GM12865 (cell line): ENCODE measurements at regions not wholly inside any gene's neighbourhood (a gene's known extent, or its start where the extent isn't known, plus 50 kb on each side); places are given as distances from the start of the nearest gene placed in this dataset.

Source experiments
- DNase-seq: peaks from one replicate; pipeline ENCODE4 v3.0.0; 2010; ENCODE audit warnings: low read depth
- H3K4me3 ChIP-seq: 2 replicates; pipeline ENCODE4 v1.5.1; 2011; ENCODE audit warnings: mild to moderate bottlenecking, low read depth, low read length, control low read depth
- TF ChIP-seq, protein P1 (sequence below): IDR thresholded peaks from 2 replicates; pipeline ENCODE4 v1.5.1; 2011; ENCODE audit warnings: low read length, control low read depth, low read depth, inconsistent platforms; ENCODE audit not compliant: insufficient read depth; ENCODE audit errors: missing control alignments

DNA sequence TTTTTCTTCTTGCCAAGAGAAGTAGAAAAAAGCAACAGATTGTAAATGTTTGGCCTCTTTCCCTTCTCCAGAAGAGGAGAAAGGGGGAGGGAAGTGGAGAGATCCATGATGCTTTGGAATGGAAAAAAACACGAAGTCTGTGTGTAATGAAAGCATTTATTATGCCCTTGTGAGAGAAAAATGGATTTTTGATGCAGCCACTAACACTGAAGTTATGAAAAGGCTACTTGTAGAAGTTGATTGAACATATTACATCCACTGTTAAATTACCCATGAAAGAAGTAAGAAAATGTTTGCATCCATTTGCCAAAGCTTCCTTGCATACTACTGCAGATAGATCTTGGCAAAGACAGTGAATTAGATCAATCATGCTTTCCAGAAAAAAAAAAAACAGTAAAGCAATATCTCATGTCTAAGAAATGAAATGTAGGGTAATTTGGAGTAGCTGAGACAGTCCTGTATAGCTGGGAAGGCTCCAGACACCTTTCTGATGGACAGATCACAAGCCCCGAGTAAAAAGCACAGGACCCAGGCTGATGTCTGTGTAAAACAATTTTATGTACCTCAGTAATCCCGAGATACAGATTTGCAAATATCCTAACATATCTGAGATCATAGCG lies 295.5 kb downstream of the PLOD2 start:
- TF ChIP-seq, protein P1, sequence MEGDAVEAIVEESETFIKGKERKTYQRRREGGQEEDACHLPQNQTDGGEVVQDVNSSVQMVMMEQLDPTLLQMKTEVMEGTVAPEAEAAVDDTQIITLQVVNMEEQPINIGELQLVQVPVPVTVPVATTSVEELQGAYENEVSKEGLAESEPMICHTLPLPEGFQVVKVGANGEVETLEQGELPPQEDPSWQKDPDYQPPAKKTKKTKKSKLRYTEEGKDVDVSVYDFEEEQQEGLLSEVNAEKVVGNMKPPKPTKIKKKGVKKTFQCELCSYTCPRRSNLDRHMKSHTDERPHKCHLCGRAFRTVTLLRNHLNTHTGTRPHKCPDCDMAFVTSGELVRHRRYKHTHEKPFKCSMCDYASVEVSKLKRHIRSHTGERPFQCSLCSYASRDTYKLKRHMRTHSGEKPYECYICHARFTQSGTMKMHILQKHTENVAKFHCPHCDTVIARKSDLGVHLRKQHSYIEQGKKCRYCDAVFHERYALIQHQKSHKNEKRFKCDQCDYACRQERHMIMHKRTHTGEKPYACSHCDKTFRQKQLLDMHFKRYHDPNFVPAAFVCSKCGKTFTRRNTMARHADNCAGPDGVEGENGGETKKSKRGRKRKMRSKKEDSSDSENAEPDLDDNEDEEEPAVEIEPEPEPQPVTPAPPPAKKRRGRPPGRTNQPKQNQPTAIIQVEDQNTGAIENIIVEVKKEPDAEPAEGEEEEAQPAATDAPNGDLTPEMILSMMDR = no peak
- DNase-seq = no peak
- no peak overlapping the region for H3K4me3 ChIP-seq

DNA sequence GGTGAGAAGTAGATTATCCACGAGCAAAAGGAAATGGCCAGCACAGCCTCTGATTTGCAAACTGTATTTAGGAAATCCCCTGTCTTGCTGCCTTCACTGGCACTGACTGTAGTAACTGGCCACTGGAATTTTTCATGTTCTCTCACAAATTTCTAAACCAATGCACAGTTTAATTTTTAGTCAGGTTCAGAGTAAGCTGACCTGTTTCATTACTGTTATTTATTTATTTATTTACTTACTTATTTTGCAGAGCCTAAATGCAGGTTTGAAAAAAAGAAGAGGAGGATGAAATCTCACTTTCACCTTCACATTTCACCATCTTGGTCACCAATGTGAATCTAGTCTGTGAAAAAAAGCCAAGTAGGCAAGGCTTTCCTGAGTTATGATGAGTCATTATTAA lies 291.0 kb downstream of the PLOD2 start:
- TF ChIP-seq, protein P1 = no peak
- no peak overlapping the region for H3K4me3 ChIP-seq
- DNase-seq = peak; percentile 54

DNA sequence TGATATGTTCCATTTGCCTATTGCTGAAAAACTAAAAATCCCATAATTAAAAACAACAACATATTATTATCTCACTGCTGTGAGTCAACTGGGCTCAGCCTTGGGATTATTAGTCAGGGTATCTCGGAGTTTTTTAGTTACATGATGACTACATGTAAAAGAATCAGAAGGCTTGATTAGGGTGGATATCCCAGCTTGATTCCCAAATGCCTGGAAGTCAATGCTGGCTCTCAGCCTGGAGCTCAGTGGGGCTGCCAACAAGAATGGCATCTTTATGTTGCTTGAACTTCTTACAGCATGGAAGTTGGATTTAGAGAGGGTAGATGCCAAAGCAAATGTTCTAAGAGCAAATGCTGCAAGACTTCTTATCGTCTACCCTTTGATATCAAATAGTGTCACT lies 278.5 kb downstream of the PLOD2 start:
- no peak overlapping the region for H3K4me3 ChIP-seq
- TF ChIP-seq, protein P1 = no peak
- no peak for DNase-seq

DNA sequence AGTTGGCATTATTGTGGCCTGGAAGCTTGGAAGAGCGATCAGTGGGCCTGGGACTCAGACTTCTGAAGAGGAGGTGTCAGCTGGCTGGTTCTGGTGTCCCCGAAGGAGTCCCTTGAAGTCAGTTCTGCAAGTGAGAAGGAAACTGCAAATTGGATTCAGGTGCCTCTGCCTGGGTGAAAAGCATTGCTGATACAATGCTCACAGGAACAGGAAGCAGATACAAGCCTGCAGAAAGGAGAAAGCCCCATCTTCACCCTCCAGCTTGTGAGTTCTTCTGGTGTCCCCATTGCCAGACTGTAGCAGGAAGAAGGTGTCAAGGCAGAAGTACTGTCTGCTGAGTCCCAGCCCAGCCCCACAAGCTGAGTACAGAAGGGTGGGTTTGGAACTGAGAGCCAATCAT lies 271.3 kb downstream of the PLOD2 start:
- TF ChIP-seq, protein P1 = no peak
- DNase-seq = peak; percentile 37
- H3K4me3 ChIP-seq = no peak overlapping the region

DNA sequence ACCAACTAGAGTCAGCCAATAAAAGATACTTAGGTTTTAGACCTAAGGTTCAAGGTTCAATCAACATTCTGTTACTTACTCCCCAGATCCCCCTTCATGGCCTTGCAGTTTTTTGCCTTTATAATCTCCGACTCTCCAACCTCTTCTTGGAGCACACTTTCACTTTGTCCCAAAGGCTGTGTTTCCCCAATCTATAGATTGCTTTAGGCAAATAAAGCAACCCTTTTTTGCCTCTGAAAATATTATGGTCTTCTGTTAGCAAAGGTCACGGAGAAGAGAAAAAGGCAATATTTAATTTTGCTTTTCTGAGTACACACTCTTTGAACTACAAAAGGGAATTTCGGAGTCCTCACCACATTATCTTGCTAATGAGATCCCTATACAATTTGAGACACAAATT lies 268.1 kb downstream of the PLOD2 start:
- TF ChIP-seq, protein P1 = no peak
- H3K4me3 ChIP-seq = no peak overlapping the region
- DNase-seq = no peak

DNA sequence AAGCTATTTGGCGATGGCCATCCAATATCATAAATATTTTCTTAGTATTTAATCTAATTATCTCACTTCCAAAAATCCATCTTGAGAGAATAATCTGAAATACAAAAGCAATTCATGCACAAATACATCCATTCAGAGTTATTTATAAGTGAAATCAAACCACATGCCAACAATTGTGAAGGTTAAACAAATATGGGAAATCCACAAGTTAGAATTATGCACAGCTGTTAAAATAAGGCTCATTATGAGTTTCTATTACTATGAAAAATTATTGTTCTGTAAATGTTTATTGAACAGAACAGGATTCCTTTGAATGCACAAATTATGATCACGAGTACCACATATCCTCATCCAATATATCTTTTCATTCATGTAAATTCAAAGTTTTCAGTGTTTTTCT lies 267.7 kb downstream of the PLOD2 start:
- H3K4me3 ChIP-seq = no peak overlapping the region
- DNase-seq = no peak
- TF ChIP-seq, protein P1 = no peak

DNA sequence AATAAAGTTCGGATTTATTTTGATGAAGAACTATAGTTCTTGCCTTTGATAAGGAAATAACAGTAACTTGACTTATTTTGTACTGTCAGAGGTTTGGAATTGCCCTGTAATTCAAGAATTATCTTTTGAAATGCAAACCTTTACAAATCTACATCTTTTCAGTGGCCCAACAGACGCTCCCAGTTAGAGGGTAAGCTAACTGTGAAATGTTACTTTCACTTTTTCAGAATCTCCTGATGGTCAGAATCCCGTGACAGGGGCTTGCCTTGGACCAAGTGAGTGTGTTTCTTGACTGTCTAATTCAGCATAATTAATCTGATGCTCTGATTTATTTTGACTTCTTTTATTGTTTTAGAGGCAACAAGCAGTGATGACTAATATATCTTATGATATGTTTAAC lies 262.5 kb downstream of the PLOD2 start:
- TF ChIP-seq, protein P1 = no peak
- peak overlapping the region; percentile 13; the same call in 1 of the 2 replicates for H3K4me3 ChIP-seq
- DNase-seq = no peak
